Suprapubic skin (tissue), 4 donors: ENCODE measurements at regions not wholly inside any gene's neighbourhood (a gene's known extent, or its start where the extent isn't known, plus 50 kb on each side); places are given as distances from the start of the nearest gene placed in this dataset.

Experiments used
- DNase-seq, 2 donors: peaks; one replicate each; pipeline ENCODE4 v3.0.0-alpha.2; 2019; ENCODE audit warnings: low spot score in 2 of 2
- H3K27ac ChIP-seq: fragments of 200-600 bp; sonication (generic); one replicate; pipeline ENCODE4 v1.5.1; 2019
- H3K27me3 ChIP-seq: fragments of 200-600 bp; sonication (generic); one replicate; pipeline ENCODE4 v1.5.1; 2019
- H3K36me3 ChIP-seq: fragments of 200-600 bp; sonication (generic); one replicate; pipeline ENCODE4 v1.5.1; 2019
- H3K4me1 ChIP-seq: fragments of 200-600 bp; sonication (generic); one replicate; pipeline ENCODE4 v1.5.1; 2019
- H3K4me3 ChIP-seq: fragments of 200-600 bp; sonication (generic); one replicate; pipeline ENCODE4 v1.5.1; 2019; ENCODE audit warnings: mild to moderate bottlenecking
- H3K9me3 ChIP-seq: fragments of 200-600 bp; sonication (generic); one replicate; pipeline ENCODE4 v1.5.1; 2019
- EP300 ChIP-seq: sonication (generic); formaldehyde crosslinking; IDR thresholded peaks from one replicate; pipeline ENCODE4 v1.6.1; 2017; ENCODE audit warnings: antibody characterized with exemption
- POLR2A ChIP-seq, 2 donors: fragments of 450-650 bp; IDR thresholded peaks; one replicate each; pipeline ENCODE4 v1.6.1; 2017; ENCODE audit warnings: antibody characterized with exemption in 2 of 2, mild to moderate bottlenecking in 2 of 2, moderate library complexity in 2 of 2
- POLR2AphosphoS5 ChIP-seq, 3 donors: sonication (generic); formaldehyde crosslinking; IDR thresholded peaks; one replicate each; pipeline ENCODE4 v1.6.1; 2017; ENCODE audit warnings: antibody characterized with exemption in 3 of 3
- WGBS: methylation state at CpG from one replicate; pipeline ENCODE4 v1.1.5; 2018; 5-methylcytosine and 5-hydroxymethylcytosine counted together
- TF ChIP-seq, protein P1 (sequence below), 2 donors: fragments of 200-600 bp in 1 of 2; fragments of 450-650 bp in 1 of 2; sonication (generic) in 1 of 2; IDR thresholded peaks; one replicate each; pipeline ENCODE4 v1.5.1; 2016 to 2019; ENCODE audit warnings: antibody characterized with exemption in 2 of 2, mild to moderate bottlenecking in 1 of 2, moderate library complexity in 1 of 2

DNA sequence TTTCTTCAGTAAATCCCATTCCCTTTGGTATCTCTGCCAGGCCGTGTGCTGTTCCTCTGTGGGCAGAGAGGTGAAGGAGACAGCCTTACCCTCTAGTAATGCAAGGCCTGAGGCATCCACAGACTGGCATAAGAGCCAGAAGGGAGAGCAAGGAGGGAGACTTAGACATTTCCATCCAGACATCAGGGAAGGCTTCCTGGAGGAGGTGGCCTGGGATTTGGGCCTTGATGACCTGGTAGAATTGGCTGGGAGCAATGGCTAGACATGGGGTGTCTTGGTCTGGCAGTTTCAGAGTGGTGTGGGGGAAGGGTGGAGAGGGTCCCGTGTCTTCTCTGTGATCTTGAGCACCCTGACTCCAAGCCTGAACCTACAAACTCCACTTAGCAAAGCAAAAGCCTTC, 81.8 kb downstream of the RHOB start:
- Histone ChIP-seq H3K4me1 (peaks cover 34% of the 10 kb centered on the region), H3K36me3 (no peaks in the 10 kb centered on the region), H3K4me3 (no peak overlapping the region), H3K27me3 (no peaks in the 10 kb centered on the region), H3K9me3 (no peaks in the 10 kb centered on the region), H3K27ac (no peak overlapping the region)
- DNase-seq: no peak
- WGBS: 100% methylated on average over 2 of the region's 2 CpGs
- TF ChIP-seq, protein P1, sequence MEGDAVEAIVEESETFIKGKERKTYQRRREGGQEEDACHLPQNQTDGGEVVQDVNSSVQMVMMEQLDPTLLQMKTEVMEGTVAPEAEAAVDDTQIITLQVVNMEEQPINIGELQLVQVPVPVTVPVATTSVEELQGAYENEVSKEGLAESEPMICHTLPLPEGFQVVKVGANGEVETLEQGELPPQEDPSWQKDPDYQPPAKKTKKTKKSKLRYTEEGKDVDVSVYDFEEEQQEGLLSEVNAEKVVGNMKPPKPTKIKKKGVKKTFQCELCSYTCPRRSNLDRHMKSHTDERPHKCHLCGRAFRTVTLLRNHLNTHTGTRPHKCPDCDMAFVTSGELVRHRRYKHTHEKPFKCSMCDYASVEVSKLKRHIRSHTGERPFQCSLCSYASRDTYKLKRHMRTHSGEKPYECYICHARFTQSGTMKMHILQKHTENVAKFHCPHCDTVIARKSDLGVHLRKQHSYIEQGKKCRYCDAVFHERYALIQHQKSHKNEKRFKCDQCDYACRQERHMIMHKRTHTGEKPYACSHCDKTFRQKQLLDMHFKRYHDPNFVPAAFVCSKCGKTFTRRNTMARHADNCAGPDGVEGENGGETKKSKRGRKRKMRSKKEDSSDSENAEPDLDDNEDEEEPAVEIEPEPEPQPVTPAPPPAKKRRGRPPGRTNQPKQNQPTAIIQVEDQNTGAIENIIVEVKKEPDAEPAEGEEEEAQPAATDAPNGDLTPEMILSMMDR (IDR thresholded peaks at IDR 0.05): no peak
- TF ChIP-seq EP300: no peak
- no peak for TF ChIP-seq POLR2AphosphoS5 (IDR thresholded peaks at IDR 0.05)
- no peak for TF ChIP-seq POLR2A (IDR thresholded peaks at IDR 0.05)

DNA sequence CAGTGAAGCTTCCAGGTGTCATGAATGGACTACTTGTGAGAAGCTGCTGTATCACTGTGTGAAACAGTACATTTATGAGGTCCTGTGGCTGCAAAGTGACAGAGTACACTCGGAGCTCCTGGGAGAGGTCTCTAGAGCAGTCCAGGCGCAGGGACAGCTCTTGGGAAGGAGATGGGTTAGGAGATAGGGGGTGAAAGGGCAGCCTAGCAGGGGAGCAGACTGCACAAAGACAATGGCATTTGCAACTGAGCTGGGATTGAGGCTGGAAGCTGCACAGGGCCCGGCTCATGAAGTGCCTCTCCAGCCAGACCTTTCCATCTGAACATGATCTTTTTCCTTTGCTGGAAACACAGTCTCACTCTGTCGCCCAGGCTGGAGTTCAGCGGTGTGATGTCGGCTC, 83.6 kb downstream of the RHOB start:
- Histone ChIP-seq H3K9me3 (no peaks in the 10 kb centered on the region), H3K4me1 (peaks cover 27% of the 10 kb centered on the region), H3K36me3 (no peaks in the 10 kb centered on the region), H3K27me3 (no peaks in the 10 kb centered on the region), H3K4me3 (no peak overlapping the region), H3K27ac (no peak overlapping the region)
- 99% methylated on average over 6 of the region's 6 CpGs for WGBS
- TF ChIP-seq EP300 (no peak), POLR2A (IDR thresholded peaks at IDR 0.05) (no peak), POLR2AphosphoS5 (IDR thresholded peaks at IDR 0.05) (no peak)
- TF ChIP-seq, protein P1 (IDR thresholded peaks at IDR 0.05): no peak
- DNase-seq: no peak

DNA sequence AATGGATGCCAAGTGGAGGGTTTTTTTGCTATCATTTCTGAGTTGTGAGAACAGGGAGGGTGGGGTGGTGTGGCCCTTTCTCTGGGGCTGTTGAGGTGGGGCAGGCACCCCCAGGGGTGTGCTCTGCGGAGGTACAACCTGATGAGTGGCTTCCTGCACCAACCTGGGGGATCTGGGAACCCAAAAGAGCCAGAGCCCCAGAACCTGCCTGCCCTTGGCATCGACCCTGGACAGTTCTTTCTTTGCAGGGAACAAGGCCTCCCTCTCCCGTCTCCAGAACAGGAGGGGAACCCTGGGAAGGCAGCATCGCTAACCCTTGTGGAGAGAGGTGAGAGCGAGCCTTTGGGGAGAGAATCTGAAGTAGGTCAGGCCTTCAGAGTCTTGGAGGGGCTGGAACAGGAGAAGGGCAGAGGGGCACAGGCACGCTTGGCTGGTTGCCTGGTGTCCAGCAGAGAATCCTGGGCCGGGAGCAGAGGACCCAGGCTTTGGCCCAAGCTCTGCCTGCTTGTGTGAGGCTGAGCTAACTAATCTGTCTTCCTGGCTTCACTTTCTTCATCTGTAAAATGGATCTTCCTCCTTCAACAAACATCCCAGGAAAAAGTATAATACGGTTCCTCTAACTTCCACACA, 84.9 kb downstream of the RHOB start:
- no peaks in the 10 kb centered on the region for H3K9me3 ChIP-seq
- H3K27me3 ChIP-seq: no peaks in the 10 kb centered on the region
- no peak for TF ChIP-seq EP300
- TF ChIP-seq, protein P1 (IDR thresholded peaks at IDR 0.05): no peak
- TF ChIP-seq POLR2A (IDR thresholded peaks at IDR 0.05): no peak
- TF ChIP-seq POLR2AphosphoS5 (IDR thresholded peaks at IDR 0.05): no peak
- H3K4me1 ChIP-seq: peaks cover 34% of the 10 kb centered on the region
- H3K4me3 ChIP-seq: no peak overlapping the region
- no peak overlapping the region for H3K27ac ChIP-seq
- no peak for DNase-seq
- no peaks in the 10 kb centered on the region for H3K36me3 ChIP-seq
- whole genome bisulfite sequencing: 78% methylated on average over 5 of the region's 8 CpGs

DNA sequence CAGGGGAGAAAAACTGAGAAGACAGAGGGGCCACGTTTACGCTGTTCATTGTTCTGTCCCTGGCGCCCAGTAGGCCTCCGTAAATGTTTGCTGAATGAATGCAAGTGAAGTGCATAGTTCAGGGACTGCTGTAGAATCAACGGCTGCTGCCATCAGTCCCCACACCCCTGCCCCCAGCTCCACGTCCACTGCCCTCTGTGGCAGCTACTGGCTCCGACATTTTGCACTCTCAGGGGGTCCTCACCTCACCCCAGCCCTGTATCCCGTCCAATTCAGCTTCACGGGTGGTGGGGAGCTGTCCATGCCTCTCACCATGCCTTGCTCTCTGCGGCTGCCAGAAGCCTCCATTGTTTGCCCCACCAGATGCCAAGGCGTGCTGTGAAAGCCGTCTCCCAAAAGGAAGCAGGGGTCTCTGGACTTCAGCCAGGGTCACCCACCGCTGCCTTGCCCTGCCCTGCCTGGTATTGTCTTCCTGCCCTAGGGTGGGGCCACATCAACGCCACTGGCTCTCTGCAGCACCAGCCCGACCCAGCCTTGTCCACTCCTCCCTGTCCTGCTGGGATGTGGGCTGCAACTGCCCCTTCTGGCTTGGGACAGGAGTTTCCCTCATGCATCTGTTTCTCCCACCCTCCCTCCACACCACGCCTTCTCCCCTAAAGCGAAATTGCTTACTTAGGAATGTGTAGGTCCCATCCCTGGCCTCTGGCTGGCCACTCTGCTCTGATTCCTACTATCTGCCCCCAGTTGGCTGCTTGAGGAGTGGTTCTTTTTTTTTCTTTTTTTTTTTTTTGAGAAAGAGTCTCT, 86.0 kb downstream of the RHOB start:
- TF ChIP-seq EP300: no peak
- TF ChIP-seq POLR2A (IDR thresholded peaks at IDR 0.05): no peak
- TF ChIP-seq, protein P1 (IDR thresholded peaks at IDR 0.05): no peak
- no peak for TF ChIP-seq POLR2AphosphoS5 (IDR thresholded peaks at IDR 0.05)
- 73% methylated on average over 17 of the region's 17 CpGs for WGBS
- H3K36me3 ChIP-seq: no peaks in the 10 kb centered on the region
- no peak overlapping the region for H3K27ac ChIP-seq
- no peaks in the 10 kb centered on the region for H3K27me3 ChIP-seq
- H3K4me1 ChIP-seq: peaks cover 41% of the 10 kb centered on the region
- no peak for DNase-seq
- no peak overlapping the region for H3K4me3 ChIP-seq
- no peaks in the 10 kb centered on the region for H3K9me3 ChIP-seq

DNA sequence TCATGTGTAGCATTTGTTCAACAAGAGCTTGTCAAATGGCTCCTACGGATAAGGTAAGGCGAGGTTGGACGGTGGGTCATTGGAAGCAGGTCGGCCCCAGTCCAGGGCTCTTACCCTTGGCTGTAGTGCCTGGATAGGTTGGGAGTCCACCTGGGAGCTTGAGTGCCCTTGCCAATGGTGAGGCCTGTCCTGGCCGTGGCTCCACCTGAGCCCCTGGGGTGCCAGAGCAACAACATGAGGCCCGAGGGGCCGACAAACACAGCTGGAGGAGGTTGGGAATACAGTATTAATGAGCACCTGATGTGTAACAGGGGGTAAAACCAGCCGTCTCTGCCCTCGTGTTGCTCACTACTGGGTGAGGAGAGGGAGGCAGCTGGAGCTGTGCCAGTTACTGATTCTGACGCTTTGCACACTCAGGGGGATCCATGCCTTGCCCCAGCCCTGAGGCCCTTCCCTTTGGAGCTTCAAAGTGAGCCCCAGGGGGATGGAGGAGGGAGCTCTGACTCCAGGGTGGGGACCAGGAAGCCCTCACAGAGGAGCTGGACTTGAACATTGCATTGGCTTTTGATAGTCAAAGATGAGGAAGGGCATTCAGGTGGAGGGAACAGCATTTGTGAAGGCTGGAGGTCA, 87.2 kb downstream of the RHOB start:
- no peak for DNase-seq
- peaks cover 54% of the 10 kb centered on the region for H3K4me1 ChIP-seq
- H3K4me3 ChIP-seq: no peak overlapping the region
- no peaks in the 10 kb centered on the region for H3K9me3 ChIP-seq
- WGBS: 94% methylated on average over 6 of the region's 10 CpGs
- no peaks in the 10 kb centered on the region for H3K36me3 ChIP-seq
- TF ChIP-seq EP300 (no peak), POLR2A (IDR thresholded peaks at IDR 0.05) (no peak), POLR2AphosphoS5 (IDR thresholded peaks at IDR 0.05) (no peak)
- TF ChIP-seq, protein P1 (IDR thresholded peaks at IDR 0.05): no peak
- H3K27ac ChIP-seq: no peak overlapping the region
- H3K27me3 ChIP-seq: no peaks in the 10 kb centered on the region
